SK-N-SH treated with all-trans-retinoic acid at 6 μM for 48 hours (cell line): ENCODE measurements at regions not wholly inside any gene's neighbourhood (a gene's known extent, or its start where the extent isn't known, plus 50 kb on each side); places are given as distances from the start of the nearest gene placed in this dataset.

Source experiments
- BACH2 ChIP-seq: fragments of 250-450 bp; sonication (Bioruptor Pico); IDR thresholded peaks from 2 replicates; pipeline ENCODE4 v1.9.0; 2021; ENCODE audit warnings: mild to moderate bottlenecking, borderline replicate concordance
- GLIS3 ChIP-seq: fragments of 250-450 bp; sonication (Bioruptor Pico); IDR thresholded peaks from 2 replicates; pipeline ENCODE4 v1.5.0; 2020; ENCODE audit warnings: mild to moderate bottlenecking, moderate library complexity
- TOX ChIP-seq: fragments of 250-450 bp; sonication (Bioruptor Pico); IDR thresholded peaks from 2 replicates; pipeline ENCODE4 v1.8.0; 2021; ENCODE audit warnings: mild to moderate bottlenecking, moderate library complexity, borderline replicate concordance
- ZNF565 ChIP-seq: fragments of 450-650 bp; formaldehyde crosslinking; conservative IDR thresholded peaks from 2 replicates; pipeline ENCODE4 v1.5.0; 2020; ENCODE audit warnings: low read depth, mild to moderate bottlenecking, moderate library complexity
- TF ChIP-seq, protein P1 (sequence below): fragments of 250-450 bp; sonication (Bioruptor Pico); IDR thresholded peaks from 2 replicates; pipeline ENCODE4 v1.5.0; 2020; ENCODE audit warnings: mild to moderate bottlenecking, moderate library complexity

DNA sequence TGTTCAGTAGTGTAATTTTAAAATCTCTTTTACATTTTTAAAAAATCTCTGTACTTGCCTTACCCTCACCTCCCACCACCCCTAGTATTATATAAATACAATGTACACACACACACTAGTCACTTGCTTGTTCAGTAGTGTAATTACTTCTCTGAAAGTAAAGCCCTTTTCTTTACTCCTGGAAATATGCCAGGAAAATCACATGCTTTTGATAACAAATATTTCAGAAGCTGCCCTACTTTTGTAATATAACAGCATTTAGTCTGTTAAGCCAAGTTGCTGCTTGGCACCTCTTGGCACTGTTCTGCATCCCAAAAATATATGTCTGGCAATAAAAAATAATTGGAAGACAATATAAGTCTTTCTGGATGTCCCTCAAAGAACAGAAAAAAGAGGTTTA lies 172.8 kb upstream of the APOOL start:
- TF ChIP-seq GLIS3 (CRISPR knock-in tag) (no peak), ZNF565 (CRISPR knock-in tag) (no peak), BACH2 (CRISPR knock-in tag) (no peak), TOX (CRISPR knock-in tag) (no peak)
- TF ChIP-seq, protein P1, sequence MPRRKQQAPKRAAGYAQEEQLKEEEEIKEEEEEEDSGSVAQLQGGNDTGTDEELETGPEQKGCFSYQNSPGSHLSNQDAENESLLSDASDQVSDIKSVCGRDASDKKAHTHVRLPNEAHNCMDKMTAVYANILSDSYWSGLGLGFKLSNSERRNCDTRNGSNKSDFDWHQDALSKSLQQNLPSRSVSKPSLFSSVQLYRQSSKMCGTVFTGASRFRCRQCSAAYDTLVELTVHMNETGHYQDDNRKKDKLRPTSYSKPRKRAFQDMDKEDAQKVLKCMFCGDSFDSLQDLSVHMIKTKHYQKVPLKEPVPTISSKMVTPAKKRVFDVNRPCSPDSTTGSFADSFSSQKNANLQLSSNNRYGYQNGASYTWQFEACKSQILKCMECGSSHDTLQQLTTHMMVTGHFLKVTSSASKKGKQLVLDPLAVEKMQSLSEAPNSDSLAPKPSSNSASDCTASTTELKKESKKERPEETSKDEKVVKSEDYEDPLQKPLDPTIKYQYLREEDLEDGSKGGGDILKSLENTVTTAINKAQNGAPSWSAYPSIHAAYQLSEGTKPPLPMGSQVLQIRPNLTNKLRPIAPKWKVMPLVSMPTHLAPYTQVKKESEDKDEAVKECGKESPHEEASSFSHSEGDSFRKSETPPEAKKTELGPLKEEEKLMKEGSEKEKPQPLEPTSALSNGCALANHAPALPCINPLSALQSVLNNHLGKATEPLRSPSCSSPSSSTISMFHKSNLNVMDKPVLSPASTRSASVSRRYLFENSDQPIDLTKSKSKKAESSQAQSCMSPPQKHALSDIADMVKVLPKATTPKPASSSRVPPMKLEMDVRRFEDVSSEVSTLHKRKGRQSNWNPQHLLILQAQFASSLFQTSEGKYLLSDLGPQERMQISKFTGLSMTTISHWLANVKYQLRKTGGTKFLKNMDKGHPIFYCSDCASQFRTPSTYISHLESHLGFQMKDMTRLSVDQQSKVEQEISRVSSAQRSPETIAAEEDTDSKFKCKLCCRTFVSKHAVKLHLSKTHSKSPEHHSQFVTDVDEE (CRISPR knock-in tag), result no peak
